ENCODE measurements at regions not wholly inside any gene's neighbourhood (a gene's known extent, or its start where the extent isn't known, plus 50 kb on each side); places are given as distances from the start of the nearest gene placed in this dataset.

- Histone ChIP-seq H3K4me3 (ENCODE audit: severe bottlenecking) (no peak overlapping the region), H3K27ac (ENCODE audit: poor library complexity, severe bottlenecking) (no peak overlapping the region), H3K27me3 (ENCODE audit: insufficient read depth, poor library complexity, severe bottlenecking) (no peaks in the 10 kb centered on the region), H3K36me3 (ENCODE audit: low read depth) (no peaks in the 10 kb centered on the region), H3K9me3 (ENCODE audit: severe bottlenecking) (no peaks in the 10 kb centered on the region), H3K4me1 (ENCODE audit: insufficient read depth, poor library complexity, severe bottlenecking) (peaks cover 12% of the 10 kb centered on the region)
- no peak for DNase-seq (ENCODE audit: low spot score)
- TF ChIP-seq CTCF (IDR thresholded peaks at IDR 0.05; ENCODE audit: poor library complexity, severe bottlenecking) = no peak
- ATAC-seq (ENCODE audit: low read depth) = no peak
These were observed 213.7 kb downstream of the NXNL2 start for GRCh38 chr9:88748566-88749261.

GRCh38 chr9:88749420-88749819 is 214.4 kb downstream of the NXNL2 start:
- Histone ChIP-seq H3K27ac (ENCODE audit: poor library complexity, severe bottlenecking) (no peak overlapping the region), H3K4me3 (ENCODE audit: severe bottlenecking) (no peak overlapping the region)
- no peak for DNase-seq (ENCODE audit: low spot score)

GRCh38 chr9:88750832-88751360 is 215.9 kb downstream of the NXNL2 start:
- H3K36me3 ChIP-seq (ENCODE audit: low read depth) = no peaks in the 10 kb centered on the region
- no peak overlapping the region for H3K27ac ChIP-seq (ENCODE audit: poor library complexity, severe bottlenecking)
- H3K27me3 ChIP-seq (ENCODE audit: insufficient read depth, poor library complexity, severe bottlenecking) = no peaks in the 10 kb centered on the region
- H3K4me1 ChIP-seq (ENCODE audit: insufficient read depth, poor library complexity, severe bottlenecking) = peaks cover 12% of the 10 kb centered on the region
- ATAC-seq (ENCODE audit: low read depth) (no peak), DNase-seq (ENCODE audit: low spot score) (no peak)
- H3K9me3 ChIP-seq (ENCODE audit: severe bottlenecking) = no peaks in the 10 kb centered on the region
- no peak overlapping the region for H3K4me3 ChIP-seq (ENCODE audit: severe bottlenecking)
- TF ChIP-seq CTCF (IDR thresholded peaks at IDR 0.05; ENCODE audit: poor library complexity, severe bottlenecking) = no peak

More at GRCh38 chr9:88749420-88749819, 214.4 kb downstream of the NXNL2 start:
- TF ChIP-seq CTCF (IDR thresholded peaks at IDR 0.05; ENCODE audit: poor library complexity, severe bottlenecking) = no peak
- no peaks in the 10 kb centered on the region for H3K9me3 ChIP-seq (ENCODE audit: severe bottlenecking)
- peaks cover 12% of the 10 kb centered on the region for H3K4me1 ChIP-seq (ENCODE audit: insufficient read depth, poor library complexity, severe bottlenecking)
- no peaks in the 10 kb centered on the region for H3K27me3 ChIP-seq (ENCODE audit: insufficient read depth, poor library complexity, severe bottlenecking)
- no peaks in the 10 kb centered on the region for H3K36me3 ChIP-seq (ENCODE audit: low read depth)
- no peak for ATAC-seq (ENCODE audit: low read depth)

GRCh38 chr9:88751781-88752180 is 216.8 kb downstream of the NXNL2 start:
- Histone ChIP-seq H3K36me3 (ENCODE audit: low read depth) (no peaks in the 10 kb centered on the region), H3K27me3 (ENCODE audit: insufficient read depth, poor library complexity, severe bottlenecking) (no peaks in the 10 kb centered on the region), H3K27ac (ENCODE audit: poor library complexity, severe bottlenecking) (no peak overlapping the region), H3K4me3 (ENCODE audit: severe bottlenecking) (no peak overlapping the region), H3K4me1 (ENCODE audit: insufficient read depth, poor library complexity, severe bottlenecking) (peaks cover 6% of the 10 kb centered on the region), H3K9me3 (ENCODE audit: severe bottlenecking) (no peaks in the 10 kb centered on the region)
- no peak for DNase-seq (ENCODE audit: low spot score)
- no peak for TF ChIP-seq CTCF (IDR thresholded peaks at IDR 0.05; ENCODE audit: poor library complexity, severe bottlenecking)
- ATAC-seq (ENCODE audit: low read depth) = no peak

Data from RWPE2 (cell line).